NB4 (cell line): ENCODE measurements at regions not wholly inside any gene's neighbourhood (a gene's known extent, or its start where the extent isn't known, plus 50 kb on each side); places are given as distances from the start of the nearest gene placed in this dataset.
"Not testable (repeated sequence)": the region's sequence is repeated elsewhere in the genome, so short reads cannot be mapped to it uniquely, and the experiment has no call there.

Experiments used
- POLR2A ChIP-seq: IDR thresholded peaks from 2 replicates; pipeline ENCODE4 v1.6.1; 2011; ENCODE audit warnings: mild to moderate bottlenecking; ENCODE audit not compliant: insufficient read length; ENCODE audit errors: extremely low read depth
- TF ChIP-seq, protein P1 (sequence below): IDR thresholded peaks from one replicate; pipeline ENCODE4 v1.5.1; 2012; ENCODE audit warnings: low read depth, low read length

DNA sequence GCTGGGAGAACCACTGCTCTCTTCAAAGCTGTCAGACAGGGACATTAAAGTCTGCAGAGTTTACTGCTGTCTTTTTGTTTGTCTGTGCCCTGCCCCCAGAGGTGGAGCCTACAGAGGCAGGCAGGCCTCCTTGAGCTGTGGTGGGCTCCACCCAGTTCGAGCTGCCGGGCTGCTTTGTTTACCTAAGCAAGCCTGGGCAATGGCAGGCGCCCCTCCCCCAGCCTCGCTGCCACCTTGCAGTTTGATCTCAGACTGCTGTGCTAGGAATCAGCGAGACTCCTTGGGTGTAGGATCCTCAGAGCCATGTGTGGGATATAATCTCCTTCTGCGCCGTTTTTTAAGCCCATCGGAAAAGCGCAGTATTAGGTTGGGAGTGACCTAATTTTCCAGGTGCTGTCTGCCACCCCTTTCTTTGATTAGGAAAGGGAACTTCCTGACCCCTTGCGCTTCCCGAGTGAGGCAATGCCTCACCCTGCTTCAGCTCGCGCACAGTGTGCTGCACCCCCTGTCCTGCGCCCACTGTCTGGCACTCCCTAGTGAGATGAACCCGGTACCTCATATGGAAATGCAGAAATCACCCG, 298.3 kb upstream of the MIS18BP1 start:
- not testable (repeated sequence) for TF ChIP-seq POLR2A
- TF ChIP-seq, protein P1, sequence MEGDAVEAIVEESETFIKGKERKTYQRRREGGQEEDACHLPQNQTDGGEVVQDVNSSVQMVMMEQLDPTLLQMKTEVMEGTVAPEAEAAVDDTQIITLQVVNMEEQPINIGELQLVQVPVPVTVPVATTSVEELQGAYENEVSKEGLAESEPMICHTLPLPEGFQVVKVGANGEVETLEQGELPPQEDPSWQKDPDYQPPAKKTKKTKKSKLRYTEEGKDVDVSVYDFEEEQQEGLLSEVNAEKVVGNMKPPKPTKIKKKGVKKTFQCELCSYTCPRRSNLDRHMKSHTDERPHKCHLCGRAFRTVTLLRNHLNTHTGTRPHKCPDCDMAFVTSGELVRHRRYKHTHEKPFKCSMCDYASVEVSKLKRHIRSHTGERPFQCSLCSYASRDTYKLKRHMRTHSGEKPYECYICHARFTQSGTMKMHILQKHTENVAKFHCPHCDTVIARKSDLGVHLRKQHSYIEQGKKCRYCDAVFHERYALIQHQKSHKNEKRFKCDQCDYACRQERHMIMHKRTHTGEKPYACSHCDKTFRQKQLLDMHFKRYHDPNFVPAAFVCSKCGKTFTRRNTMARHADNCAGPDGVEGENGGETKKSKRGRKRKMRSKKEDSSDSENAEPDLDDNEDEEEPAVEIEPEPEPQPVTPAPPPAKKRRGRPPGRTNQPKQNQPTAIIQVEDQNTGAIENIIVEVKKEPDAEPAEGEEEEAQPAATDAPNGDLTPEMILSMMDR = not testable (repeated sequence)
